IPS DF 4.7 (cell line): ENCODE measurements at regions not wholly inside any gene's neighbourhood (a gene's known extent, or its start where the extent isn't known, plus 50 kb on each side); places are given as distances from the start of the nearest gene placed in this dataset.

Experiments used
- DNase-seq: peaks from one replicate; pipeline ENCODE4 v3.0.0-alpha.2; 2013; ENCODE audit warnings: low spot score; ENCODE audit errors: extremely low read depth

DNA sequence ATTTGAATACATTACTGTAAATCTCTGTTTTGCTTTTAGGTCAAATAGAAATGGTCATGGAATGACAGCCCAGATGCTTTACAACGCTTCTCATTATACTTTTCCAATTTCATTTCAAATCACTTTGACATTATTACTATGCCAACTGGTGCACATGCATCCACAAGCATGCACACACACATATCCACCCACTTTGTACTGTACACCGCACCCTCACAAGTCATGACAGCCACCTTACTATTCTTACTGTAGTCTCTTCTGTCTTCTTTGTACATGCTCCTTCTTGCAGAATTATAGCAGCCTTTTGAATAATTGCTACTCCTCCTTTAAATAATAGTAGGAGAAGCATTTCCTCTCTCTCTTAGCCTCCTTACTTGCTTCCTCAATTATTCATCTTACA, 1361.4 kb downstream of the ROBO1 start:
- DNase-seq, result no peak

DNA sequence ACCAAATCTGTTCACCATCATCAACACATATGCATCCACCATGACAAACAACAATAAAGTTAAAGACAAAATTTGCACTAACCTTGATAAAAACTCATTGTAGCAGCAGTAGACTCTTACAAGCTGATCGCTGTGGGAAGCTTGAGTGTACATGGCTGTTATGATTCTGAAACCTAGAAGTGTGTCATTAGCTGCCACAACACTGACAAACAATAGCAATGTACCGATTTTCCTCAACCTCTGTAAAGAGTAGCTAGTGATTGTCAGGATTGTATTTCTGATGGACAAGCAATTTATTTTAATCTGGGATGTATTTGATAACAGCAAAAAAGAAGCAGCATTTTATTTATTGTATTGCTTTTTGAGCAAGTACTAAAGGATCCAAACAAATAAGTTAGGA, 1357.7 kb downstream of the ROBO1 start:
- no peak for DNase-seq

DNA sequence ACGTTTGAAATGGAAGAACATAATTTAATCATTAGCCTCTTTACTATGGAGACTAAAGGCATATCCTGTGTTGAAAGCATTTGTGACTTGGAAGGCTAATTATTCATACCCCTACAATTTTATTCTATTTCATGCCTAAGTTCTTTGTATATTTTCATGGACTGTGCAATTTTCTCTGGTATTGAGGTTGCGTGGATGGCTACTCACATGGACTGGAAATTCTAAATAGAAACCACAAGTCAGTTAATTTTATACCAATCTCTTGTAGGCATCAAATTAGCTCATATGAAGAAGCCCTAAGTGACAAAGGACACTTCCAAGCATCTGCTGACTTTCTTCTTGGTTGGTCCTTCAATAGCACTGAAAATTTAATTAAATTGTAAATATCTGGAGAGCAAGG, 1353.5 kb downstream of the ROBO1 start:
- DNase-seq, result no peak

DNA sequence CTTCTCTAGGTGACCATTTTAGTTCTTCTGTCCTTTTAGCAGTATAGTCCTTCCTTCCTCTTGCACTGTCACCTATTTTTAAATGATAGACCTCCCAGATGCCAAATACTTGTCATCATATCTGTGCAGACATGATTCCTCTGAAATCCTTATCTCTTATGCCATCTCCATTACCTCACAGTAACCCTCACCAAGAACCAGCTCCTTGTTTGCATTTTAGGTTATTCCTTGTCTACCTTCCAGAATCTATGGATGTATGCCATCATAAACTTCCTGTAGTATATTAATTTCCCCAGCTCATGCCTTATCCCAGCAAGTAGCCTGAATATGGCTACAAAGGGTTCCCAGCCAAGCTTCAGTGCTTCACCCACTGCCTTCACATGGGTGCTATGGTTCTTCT, 1347.2 kb downstream of the ROBO1 start:
- no peak for DNase-seq

DNA sequence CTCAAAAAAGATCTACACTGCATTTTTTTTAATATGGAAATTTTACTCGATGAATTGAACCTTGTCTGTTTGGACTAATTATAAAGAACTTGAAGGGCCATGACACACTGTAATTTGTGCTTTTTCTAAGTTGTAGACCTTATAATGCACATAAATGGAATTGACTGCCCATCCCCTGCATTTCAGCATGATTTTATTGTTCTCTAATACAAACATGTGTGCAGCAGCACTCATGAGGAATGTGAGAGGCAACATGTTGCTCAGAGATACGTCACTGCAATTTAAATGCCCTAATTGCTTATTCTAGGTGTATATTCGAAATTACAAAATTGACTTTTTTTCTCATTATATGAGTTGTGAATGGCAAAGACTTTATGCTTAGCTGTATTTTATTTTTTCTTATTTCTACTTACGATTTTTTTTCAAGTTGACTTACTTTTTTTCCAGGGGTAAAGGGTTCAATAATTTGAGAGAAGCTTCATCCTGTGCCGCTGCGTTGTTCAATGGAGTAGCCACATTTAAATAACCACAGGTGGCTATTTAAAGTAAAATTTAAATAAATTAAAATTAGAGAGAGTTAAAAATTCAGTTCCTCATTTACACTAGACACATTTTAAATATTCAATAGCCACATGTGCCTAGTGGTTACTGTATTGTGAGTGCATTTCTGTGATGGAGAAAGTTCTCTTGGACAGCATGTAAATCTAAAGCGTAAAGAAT, 1346.4 kb downstream of the ROBO1 start:
- DNase-seq, result no peak

DNA sequence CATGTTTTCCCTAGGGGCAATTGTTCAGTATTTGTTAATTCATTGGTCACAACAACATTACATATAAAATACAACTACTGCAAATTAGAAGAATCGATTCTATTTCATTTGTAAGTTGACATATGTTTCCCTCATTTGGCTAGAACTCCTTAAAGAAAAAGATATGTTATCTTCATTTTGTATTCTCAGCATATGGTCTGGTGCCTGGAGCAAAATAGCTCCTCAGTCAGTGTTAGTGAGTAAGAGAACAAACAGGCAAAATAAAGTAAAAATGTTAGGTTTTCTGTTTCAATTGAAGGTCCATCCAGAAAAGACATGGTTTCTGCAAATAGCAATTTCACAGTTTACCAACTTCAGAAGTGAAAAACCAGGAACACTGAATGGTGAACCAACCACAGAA, 1343.1 kb downstream of the ROBO1 start:
- no peak for DNase-seq

DNA sequence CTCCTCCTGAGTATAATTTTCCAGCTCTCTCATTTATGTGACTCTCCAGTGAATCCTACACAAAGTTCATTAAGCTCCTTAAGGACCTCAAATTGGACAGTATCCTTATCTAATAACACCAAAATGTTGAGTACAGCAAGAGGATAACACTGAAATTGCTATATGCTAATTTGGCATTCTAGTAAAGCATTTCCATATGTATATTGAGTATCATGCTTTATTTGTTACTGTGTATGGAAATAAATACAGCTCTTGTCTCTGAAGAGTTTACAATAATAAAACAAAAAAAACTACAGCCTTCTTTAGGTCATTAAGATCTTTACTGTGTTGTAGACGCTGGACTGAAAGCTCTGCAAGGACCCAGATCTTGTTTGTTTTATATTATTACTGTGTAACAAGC, 1341.3 kb downstream of the ROBO1 start:
- DNase-seq, result no peak

DNA sequence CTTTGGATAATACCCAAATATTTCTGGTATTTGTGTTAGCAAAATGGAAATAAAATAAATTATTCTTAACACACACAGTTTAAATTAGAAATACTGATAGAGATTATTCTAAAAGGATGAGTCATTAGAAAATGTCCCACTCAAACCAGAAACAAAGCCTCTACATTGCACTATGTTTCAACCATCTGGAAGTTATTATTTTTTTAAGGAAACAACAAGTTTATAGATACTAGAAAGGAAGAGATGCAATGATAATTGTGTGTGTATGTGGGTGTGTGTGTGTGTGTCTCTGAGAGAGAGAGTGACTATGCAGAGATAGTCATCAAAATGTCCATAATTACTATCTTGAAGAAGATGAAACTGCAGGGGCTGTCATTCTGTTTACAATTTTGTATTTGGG, 1340.5 kb downstream of the ROBO1 start:
- DNase-seq, result no peak

DNA sequence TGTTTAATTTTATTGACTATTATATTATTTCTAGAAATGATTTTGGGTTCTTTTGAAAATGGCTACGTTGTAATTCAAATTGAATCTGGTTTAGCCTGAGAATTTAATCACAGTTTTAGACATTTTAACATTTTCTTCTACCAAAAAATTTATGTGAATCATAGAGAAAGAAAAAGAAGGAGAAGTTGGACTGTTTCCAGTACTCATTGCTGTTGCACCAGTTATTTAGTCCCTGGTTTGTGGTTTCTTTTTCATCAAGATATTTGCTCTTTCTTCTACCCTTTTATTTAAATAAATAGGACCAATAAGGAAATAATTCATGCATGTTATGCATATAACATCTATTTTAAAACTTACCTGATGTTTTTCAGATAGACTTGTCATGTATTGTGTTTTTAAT, 1337.1 kb downstream of the ROBO1 start:
- no peak for DNase-seq

DNA sequence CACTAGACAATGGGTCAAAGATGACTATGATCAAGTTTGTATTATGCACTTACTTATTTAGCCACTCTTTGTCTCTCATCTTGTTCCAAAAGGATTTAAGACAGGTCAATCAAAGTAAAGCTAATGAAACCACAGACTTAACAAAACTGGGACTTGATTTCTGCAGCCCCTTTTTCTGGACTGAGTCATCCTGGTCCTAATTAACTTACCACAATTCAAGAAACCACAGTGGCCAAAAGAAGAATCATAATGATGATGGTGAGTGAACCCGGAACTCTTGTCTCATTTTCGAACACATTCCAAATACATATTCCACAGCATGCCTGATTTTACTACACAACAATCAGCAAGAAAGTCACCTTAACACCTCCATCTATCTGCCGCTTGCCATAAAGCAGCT, 1333.0 kb downstream of the ROBO1 start:
- DNase-seq, result no peak

DNA sequence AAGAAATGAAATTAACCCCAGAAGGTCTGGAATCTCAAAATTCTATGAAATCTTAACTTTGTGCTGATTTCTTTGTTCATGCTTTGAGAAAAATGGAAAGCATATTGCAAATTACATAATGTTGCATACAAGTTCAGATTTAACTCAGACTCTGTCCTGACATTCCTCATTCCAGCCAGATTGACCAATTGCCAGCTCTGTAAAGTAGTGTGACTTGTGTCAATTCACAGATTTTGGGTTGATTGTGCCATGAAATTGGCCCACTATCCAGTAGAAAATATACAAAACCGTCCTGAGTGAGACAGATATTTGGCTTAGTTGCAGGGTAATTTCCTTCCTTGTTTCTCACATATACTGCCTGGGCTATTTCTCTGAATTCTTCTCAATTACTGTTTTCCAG, 1312.6 kb downstream of the ROBO1 start:
- DNase-seq, result no peak

DNA sequence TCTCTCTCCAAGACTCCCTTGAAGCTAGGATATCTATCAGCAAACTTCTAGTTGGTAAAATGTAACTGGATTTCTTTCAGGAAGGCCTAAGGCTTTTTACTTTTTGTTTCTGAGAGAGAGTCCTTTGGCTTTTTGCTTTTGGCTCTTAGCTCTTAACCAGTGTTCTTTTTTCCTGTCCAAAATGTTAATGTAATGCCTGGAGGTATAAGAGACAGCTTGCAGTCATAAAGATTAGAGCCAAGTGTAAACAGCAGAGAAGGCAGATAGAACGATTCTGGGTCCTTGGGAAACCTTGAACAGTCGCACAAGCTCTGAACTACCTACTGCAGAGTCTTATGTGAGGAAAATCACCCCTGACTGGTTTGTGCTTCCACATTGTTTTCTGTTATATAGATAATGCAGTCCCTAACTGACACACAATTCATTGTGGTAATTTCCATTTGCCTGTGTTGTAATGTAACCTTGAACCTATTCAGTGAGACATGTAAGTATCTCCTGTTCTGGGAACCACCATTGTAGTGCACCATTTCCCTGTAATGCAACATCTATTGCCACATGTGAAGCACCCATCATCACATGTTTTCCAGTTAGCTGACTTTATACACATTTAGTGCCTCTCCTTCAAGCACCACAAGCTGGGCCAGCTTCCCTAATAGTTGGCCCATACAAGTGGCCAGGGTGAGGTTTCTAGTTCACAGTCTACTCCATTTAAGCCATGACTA, 1311.9 kb downstream of the ROBO1 start:
- DNase-seq, result no peak

DNA sequence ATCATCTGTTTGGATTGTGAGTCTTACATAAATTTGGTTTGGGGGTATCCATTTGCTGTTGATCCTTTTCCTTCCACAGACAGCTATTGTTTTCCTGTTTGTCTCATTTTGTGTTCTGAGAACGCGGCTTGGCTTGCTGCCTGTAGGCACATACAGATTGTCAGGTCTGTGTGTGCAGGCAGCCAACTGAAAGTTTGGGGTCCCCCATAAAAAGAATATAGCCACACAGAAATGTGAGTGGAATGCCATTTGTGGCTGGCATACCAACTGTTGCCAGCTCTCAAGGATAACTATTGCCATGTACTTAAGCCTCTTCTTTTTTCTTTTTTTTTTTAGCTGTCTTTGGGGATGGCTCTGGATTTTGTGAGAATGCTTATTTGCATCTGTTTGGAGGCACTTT, 1308.0 kb downstream of the ROBO1 start:
- no peak for DNase-seq

DNA sequence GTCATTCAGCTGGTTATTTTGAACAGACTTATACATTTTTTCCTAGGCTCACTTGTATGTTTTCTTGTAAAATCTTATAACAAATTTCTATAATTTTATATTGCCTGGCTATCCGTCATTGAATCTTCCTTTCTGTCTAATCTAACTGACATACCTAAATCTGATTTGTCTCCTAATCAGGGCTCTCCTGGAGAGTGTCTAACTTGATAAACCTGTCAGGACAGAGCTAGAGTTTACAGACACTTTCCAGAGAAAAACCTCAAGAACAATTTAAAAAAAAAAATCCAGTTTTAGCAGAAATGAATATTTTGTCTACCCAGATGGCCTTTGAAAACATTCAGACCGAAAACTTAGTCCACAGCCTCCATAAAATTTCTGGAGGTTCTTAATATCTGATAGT, 1305.8 kb downstream of the ROBO1 start:
- DNase-seq, result no peak

DNA sequence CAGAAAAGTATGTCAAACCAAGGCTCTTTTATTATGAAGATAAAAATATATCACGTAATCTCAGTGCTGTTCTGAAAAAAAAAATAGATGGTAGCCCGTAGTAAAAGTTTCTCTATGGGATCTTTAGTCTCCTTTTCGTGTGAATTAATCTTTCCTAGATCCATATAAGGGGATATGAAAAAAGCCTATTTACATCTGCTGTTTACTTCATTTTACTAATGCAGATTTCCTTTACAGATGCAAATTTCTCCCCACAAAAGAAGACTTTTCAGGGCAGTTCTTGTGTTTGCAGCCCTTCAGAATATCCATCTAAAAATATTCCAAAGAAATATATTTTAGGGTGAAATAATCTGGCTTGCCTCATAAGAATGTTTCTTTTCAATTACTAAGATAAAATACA, 1291.7 kb downstream of the ROBO1 start:
- no peak for DNase-seq

DNA sequence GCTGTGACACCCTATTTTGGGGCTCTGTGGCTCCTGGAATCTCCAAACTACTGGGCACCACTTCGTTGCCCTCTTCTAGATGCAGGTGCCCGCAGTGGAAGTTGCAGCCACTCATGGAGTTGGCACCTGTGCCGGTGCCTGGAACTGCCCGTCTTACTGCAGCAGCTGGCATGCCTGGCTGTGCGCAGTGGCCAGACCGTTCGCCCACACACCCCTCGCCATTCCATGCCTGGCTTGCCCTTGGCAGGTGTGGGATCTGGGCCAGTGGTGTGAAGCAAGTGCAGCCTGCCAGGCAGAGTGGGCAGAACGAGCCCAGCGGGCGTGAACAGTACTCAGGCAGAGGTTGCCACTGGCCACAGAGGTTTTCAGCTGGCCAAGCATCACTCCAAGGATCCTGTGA, 1286.7 kb downstream of the ROBO1 start:
- no peak for DNase-seq

DNA sequence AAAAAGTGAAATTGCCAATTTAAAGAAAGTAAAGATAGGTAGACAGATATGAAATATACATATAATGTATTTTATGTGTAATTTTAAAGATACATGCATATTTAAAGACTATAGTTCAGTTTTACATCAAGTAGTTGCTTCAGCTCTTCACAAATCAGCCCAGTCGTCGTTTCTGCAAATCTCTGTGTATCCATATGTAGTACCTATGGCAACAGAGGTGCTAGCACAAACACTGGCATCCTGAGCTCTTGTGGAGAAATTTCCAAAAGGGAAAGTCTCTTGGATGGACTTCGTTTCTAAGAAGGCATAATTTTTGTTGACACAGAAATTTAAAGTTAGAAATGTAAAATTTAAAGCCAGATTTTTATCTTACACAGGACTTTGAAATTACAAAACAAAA, 1284.7 kb downstream of the ROBO1 start:
- DNase-seq, result no peak

DNA sequence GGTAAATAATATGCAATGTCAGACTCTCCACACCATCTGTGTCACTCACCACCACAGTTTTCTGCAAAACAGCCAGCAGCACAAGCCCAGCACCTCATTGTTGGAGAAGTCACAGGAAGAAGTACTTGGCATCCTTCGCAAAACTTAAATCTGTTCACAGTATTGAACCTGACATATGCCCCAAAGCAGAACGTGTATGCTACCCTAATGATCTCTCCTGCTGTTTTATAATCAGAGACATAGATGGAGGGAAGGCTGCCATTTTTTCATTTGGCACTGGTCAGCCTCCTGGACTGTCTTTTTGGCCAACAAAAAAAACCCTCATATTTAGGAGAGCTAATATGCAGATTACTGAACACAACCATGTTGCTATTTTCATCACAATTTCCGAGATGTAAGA, 1272.9 kb downstream of the ROBO1 start:
- DNase-seq, result no peak

DNA sequence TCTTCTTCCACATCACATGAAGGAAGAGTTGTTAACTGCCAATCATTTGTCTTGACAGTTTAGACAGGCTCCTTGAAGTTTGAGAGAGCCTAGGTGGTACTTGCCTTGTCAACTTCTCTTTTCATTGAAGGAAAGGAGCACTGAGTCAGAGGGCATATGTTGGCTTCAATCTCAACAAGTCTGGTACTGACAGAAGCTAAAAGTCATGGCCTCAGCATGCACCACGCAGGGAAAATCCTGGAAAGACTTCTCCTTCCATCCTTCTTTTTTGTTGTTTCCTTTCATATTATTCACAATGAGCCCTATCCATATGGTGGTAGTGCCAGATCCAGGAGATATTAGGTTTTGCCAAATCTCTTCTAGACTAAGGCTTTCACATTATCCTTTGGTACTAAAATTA, 1272.5 kb downstream of the ROBO1 start:
- DNase-seq, result no peak

DNA sequence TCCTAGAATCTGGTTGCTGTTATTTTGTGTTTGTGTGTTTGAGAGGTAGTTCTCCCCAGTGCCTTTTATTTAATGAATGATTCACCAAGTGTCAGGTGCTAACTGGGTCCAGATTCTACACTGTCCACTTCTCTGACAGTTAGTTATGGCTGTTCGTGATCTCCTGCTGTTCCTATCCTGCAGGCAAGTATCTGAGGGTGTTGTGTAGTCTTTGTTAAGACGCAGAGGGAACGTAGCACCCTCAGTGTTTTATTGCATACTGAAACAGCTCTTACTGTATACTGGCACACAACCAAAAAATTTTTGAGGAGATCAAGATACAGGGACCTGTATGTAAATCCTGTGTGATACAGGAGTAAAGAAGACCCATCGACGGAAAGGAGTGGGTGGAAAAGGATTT, 1271.3 kb downstream of the ROBO1 start:
- DNase-seq, result no peak

DNA sequence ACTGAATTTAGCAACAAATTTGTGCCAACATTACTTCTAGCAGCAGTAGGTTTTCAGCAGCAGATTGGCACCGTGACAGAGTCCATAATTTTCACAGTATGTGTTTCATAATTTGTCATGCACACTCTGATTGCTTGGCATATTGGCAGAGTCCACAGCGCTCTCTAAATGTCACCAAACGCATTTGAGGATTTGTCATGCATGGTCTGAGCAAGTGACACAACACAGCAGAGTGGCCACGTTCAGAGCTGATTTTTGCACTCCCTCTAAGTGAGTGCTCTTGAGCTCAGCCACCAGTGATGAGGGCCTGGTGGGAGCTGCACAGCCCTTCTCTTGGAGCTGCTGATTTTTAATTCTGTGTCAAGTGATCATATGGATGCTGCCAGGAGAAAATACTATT, 1270.8 kb downstream of the ROBO1 start:
- no peak for DNase-seq

DNA sequence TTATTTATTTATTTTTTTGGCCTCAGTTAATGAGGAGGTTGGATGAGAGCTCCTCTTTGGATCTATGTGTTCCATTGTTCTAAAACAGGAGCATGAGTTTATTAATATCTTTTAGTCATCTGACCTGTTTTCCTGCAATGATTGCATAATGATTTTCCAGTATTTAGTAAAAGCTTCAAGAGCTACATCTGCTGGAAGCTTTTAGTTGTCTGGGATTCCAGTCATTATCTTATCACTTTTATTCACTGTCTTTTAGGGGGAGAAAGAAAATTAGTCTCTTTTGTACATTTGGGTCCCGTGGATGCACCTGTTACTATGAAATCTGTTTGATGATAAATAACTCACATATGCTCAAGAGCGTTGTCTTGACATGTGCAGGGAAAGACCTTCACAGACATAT, 1270.0 kb downstream of the ROBO1 start:
- DNase-seq, result no peak

DNA sequence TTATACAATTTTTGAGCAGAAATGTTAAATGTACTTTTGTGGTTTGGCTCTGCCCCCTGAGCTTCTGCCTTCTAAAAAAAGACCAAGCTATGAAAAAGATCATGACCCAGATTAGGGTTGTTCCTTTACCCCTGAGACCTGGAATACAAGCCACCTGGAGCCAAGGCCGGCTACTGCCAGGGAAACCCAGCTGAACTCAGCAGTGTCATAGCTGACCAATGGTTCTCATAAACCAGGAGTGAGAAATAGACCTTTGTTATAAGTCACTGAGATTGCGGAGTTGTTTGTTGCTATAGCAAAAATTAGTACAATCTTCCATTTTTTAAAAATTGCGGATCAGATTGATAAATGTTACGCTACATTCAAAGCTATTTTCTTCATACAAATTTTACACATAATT, 1261.7 kb downstream of the ROBO1 start:
- DNase-seq, result no peak
